SU-DHL-6 (cell line): ENCODE measurements at regions not wholly inside any gene's neighbourhood (a gene's known extent, or its start where the extent isn't known, plus 50 kb on each side); places are given as distances from the start of the nearest gene placed in this dataset.

Experiments used
- CTCF ChIP-seq: fragments of 200-600 bp; sonication (generic); IDR thresholded peaks from one replicate; pipeline ENCODE4 v1.5.1; 2017; ENCODE audit warnings: antibody characterized with exemption, mild to moderate bottlenecking, low read length, moderate library complexity; ENCODE audit not compliant: insufficient read depth, poor library complexity, severe bottlenecking
- EZH2phosphoT487 ChIP-seq: fragments of 200-600 bp; sonication (generic), shearing (Covaris generic); conservative IDR thresholded peaks from 2 replicates; pipeline ENCODE4 v1.6.1; 2018; ENCODE audit warnings: mild to moderate bottlenecking, antibody characterized with exemption, low read length, moderate library complexity, mixed read lengths

- TF ChIP-seq CTCF: no peak
- no peak for TF ChIP-seq EZH2phosphoT487
Measured at GRCh38 chr17:34511265-34511664, 68.1 kb upstream of the TMEM132E start.
